Stimulated activated naive CD8-positive, alpha-beta T cell treated with anti-CD3 and anti-CD28 coated beads, Interleukin-15, Interleukin-2, amounts not matched to agents 100 ng/mL and 50 ng/mL, for 24 hours (primary cell): ENCODE measurements at regions not wholly inside any gene's neighbourhood (a gene's known extent, or its start where the extent isn't known, plus 50 kb on each side); places are given as distances from the start of the nearest gene placed in this dataset.

Experiments
- H3K27ac Mint-ChIP-seq: one replicate; pipeline ENCODE4 v1.8.0; 2021; ENCODE audit warnings: mild to moderate bottlenecking, mixed read lengths
- H3K27me3 Mint-ChIP-seq: one replicate; pipeline ENCODE4 v1.8.0; 2021; ENCODE audit warnings: mixed read lengths
- H3K36me3 Mint-ChIP-seq: one replicate; pipeline ENCODE4 v1.8.0; 2021; ENCODE audit warnings: low read depth, mixed read lengths
- H3K4me1 Mint-ChIP-seq: one replicate; pipeline ENCODE4 v1.8.0; 2021; ENCODE audit warnings: low read depth, mixed read lengths
- H3K4me3 Mint-ChIP-seq: one replicate; pipeline ENCODE4 v1.8.0; 2021; ENCODE audit warnings: mild to moderate bottlenecking, mixed read lengths
- H3K9me3 Mint-ChIP-seq: one replicate; pipeline ENCODE4 v1.8.0; 2021; ENCODE audit warnings: mixed read lengths

- peaks cover 10% of the 10 kb centered on the region for H3K9me3 Mint-ChIP-seq
- no peaks in the 10 kb centered on the region for H3K4me1 Mint-ChIP-seq
- no peak overlapping the region for H3K4me3 Mint-ChIP-seq
- H3K36me3 Mint-ChIP-seq: no peaks in the 10 kb centered on the region
- H3K27ac Mint-ChIP-seq: no peak overlapping the region
- peaks cover 3% of the 10 kb centered on the region for H3K27me3 Mint-ChIP-seq
These were observed 546.8 kb downstream of the BCL11B start for GRCh38 chr14:98725191-98725590.

GRCh38 chr14:98725676-98726075 lies 546.3 kb downstream of the BCL11B start:
- peaks cover 3% of the 10 kb centered on the region for H3K27me3 Mint-ChIP-seq
- no peak overlapping the region for H3K4me3 Mint-ChIP-seq
- H3K36me3 Mint-ChIP-seq: no peaks in the 10 kb centered on the region
- no peak overlapping the region for H3K27ac Mint-ChIP-seq
- H3K4me1 Mint-ChIP-seq: no peaks in the 10 kb centered on the region
- H3K9me3 Mint-ChIP-seq: peaks cover 10% of the 10 kb centered on the region

DNA sequence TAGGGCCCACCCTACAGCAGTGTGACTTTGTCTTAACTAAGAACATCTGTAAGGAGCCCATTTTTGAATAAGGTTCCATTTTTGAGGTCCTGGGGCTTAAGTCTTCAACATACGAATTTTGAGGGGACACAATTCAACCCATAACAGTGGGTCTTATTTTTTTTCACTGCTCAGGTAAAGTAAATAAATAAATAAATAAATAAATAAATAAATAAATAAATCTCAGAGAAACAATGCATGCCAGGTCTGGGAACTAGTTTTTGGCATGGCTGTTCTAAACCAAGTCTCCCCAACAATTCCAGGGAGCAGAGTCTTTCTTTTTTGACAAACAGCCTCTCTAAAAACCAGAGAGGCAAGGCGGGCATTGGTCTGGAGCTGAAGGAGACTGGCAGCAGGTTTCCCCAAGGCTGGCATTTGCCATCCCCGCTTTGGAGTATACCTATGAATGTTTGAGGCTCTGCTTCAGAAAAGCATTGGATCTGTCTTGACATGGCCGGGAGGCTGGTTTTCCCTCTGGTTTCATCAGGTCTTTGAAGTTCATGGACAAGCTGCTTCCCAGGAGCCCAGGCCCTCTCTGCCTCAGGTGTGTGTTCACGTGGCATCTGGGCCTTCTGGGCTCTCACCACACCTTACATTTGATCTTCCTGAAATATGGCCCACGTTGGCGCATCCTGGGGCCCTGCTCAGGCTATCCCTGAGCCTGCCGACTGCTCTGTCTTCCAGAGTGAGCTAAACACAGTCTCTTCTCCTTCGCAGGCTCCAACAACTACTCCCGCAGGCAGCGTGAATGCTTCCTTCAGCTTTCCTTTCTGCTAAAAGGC lies 545.2 kb downstream of the BCL11B start:
- H3K9me3 Mint-ChIP-seq: peaks cover 7% of the 10 kb centered on the region
- no peak overlapping the region for H3K27ac Mint-ChIP-seq
- no peaks in the 10 kb centered on the region for H3K36me3 Mint-ChIP-seq
- no peaks in the 10 kb centered on the region for H3K4me1 Mint-ChIP-seq
- H3K27me3 Mint-ChIP-seq: peaks cover 3% of the 10 kb centered on the region
- H3K4me3 Mint-ChIP-seq: no peak overlapping the region

GRCh38 chr14:98728024-98728423 lies 544.0 kb downstream of the BCL11B start:
- Mint-ChIP-seq H3K4me3 (no peak overlapping the region), H3K4me1 (no peaks in the 10 kb centered on the region), H3K27me3 (peaks cover 3% of the 10 kb centered on the region), H3K9me3 (no peaks in the 10 kb centered on the region), H3K27ac (no peak overlapping the region), H3K36me3 (no peaks in the 10 kb centered on the region)

DNA sequence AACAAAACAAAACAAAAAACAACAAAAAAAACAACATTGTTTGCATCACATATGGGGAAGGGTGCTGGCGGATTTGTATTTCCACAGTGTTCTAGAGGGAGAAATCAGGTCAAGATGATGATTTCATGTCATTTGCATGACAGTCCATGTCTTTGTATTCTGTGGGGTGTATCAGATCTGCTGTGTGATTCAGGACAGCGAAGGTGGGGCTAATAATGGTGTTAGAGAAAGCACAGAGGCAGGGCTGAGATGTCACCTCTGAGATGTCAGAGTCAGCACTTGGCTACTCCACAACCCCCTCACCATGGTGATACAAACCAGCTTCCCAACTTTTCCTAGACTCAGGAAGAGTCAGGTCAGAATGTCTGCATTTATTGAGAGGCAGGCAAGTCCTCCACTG lies 543.2 kb downstream of the BCL11B start:
- no peaks in the 10 kb centered on the region for H3K36me3 Mint-ChIP-seq
- H3K9me3 Mint-ChIP-seq: no peaks in the 10 kb centered on the region
- peaks cover 3% of the 10 kb centered on the region for H3K27me3 Mint-ChIP-seq
- H3K4me1 Mint-ChIP-seq: no peaks in the 10 kb centered on the region
- no peak overlapping the region for H3K27ac Mint-ChIP-seq
- no peak overlapping the region for H3K4me3 Mint-ChIP-seq

DNA sequence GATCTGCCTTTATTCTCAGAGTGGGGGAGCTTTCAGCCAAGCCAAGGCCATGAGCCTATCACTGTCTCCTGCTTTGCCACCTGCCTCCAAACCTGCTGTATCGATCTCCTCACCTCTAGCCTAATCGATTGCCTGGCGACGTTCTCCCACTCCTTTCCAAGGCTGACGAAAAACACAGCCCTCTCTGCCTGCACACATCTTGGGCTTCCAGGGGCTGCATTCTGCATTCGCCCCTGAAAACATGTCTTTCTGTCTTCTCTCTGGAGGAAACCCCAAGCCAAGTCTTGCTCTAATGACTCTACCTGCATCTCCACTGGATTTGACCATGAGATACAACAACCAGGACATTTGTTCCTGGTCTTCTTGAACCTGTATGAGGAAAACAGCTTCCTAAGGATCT lies 540.7 kb downstream of the BCL11B start:
- Mint-ChIP-seq H3K27ac (no peak overlapping the region), H3K4me3 (no peak overlapping the region), H3K9me3 (peaks cover 4% of the 10 kb centered on the region), H3K36me3 (no peaks in the 10 kb centered on the region), H3K27me3 (no peaks in the 10 kb centered on the region), H3K4me1 (no peaks in the 10 kb centered on the region)

GRCh38 chr14:98731701-98732100 lies 540.3 kb downstream of the BCL11B start:
- H3K4me3 Mint-ChIP-seq: no peak overlapping the region

GRCh38 chr14:98733536-98733935 lies 538.5 kb downstream of the BCL11B start:
- no peaks in the 10 kb centered on the region for H3K36me3 Mint-ChIP-seq
- no peaks in the 10 kb centered on the region for H3K27me3 Mint-ChIP-seq
- H3K9me3 Mint-ChIP-seq: peaks cover 4% of the 10 kb centered on the region
- H3K4me3 Mint-ChIP-seq: no peak overlapping the region
- H3K27ac Mint-ChIP-seq: no peak overlapping the region
- H3K4me1 Mint-ChIP-seq: no peaks in the 10 kb centered on the region

More at GRCh38 chr14:98731701-98732100, 540.3 kb downstream of the BCL11B start:
- peaks cover 4% of the 10 kb centered on the region for H3K9me3 Mint-ChIP-seq
- H3K36me3 Mint-ChIP-seq: no peaks in the 10 kb centered on the region
- H3K4me1 Mint-ChIP-seq: no peaks in the 10 kb centered on the region
- no peak overlapping the region for H3K27ac Mint-ChIP-seq
- no peaks in the 10 kb centered on the region for H3K27me3 Mint-ChIP-seq

GRCh38 chr14:98736701-98737338 lies 535.2 kb downstream of the BCL11B start:
- Mint-ChIP-seq H3K4me1 (no peaks in the 10 kb centered on the region), H3K27ac (no peak overlapping the region), H3K36me3 (no peaks in the 10 kb centered on the region), H3K27me3 (no peaks in the 10 kb centered on the region), H3K9me3 (peaks cover 4% of the 10 kb centered on the region), H3K4me3 (no peak overlapping the region)

GRCh38 chr14:98741523-98741922 lies 530.5 kb downstream of the BCL11B start:
- Mint-ChIP-seq H3K9me3 (no peaks in the 10 kb centered on the region), H3K27ac (no peak overlapping the region), H3K27me3 (no peaks in the 10 kb centered on the region), H3K4me3 (no peak overlapping the region), H3K4me1 (no peaks in the 10 kb centered on the region), H3K36me3 (no peaks in the 10 kb centered on the region)

DNA sequence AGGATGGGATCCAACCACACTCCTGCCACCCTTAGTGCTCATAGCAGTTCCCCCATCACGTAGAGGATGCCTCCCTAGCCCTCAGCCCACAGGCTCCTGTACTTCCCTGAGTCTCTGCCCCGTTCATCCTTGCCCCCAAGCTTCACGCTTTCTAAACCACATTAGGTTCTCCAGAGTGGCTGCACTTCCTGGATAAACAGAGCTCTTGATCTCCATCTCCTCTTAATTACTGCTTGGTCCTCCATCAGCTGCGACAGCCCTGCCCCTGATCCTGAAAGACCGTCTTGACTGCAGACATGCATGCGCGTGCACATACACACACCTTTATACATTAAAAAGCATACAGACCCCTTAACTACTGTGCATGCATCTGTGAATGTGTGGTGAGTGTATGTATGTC lies 530.0 kb downstream of the BCL11B start:
- H3K9me3 Mint-ChIP-seq: no peaks in the 10 kb centered on the region
- H3K4me3 Mint-ChIP-seq: no peak overlapping the region
- no peaks in the 10 kb centered on the region for H3K27me3 Mint-ChIP-seq
- no peak overlapping the region for H3K27ac Mint-ChIP-seq
- no peaks in the 10 kb centered on the region for H3K4me1 Mint-ChIP-seq
- H3K36me3 Mint-ChIP-seq: no peaks in the 10 kb centered on the region

GRCh38 chr14:98743536-98743935 lies 528.5 kb downstream of the BCL11B start:
- Mint-ChIP-seq H3K4me1 (no peaks in the 10 kb centered on the region), H3K27ac (no peak overlapping the region), H3K27me3 (no peaks in the 10 kb centered on the region), H3K36me3 (no peaks in the 10 kb centered on the region), H3K9me3 (no peaks in the 10 kb centered on the region), H3K4me3 (no peak overlapping the region)

DNA sequence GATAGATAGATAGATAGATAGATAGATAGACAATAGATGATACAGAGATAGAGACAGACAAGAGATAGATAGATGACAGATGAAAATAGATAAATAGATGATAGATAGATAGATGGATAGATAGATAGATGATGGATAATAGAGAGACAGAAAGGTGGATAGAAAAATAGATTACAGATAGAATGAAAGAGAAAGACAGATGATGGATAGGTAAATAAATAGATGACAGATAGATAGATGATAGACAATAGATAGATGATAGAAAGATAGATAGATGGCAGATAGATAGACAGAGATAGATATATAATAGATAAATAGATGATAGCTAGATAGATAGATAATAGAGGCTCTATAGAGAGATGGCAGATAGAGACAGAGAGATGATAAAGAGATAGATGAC lies 523.0 kb downstream of the BCL11B start:
- Mint-ChIP-seq H3K4me3 (no peak overlapping the region), H3K27me3 (no peaks in the 10 kb centered on the region), H3K9me3 (no peaks in the 10 kb centered on the region), H3K27ac (no peak overlapping the region), H3K36me3 (no peaks in the 10 kb centered on the region), H3K4me1 (no peaks in the 10 kb centered on the region)

GRCh38 chr14:98751110-98751509 lies 520.9 kb downstream of the BCL11B start:
- no peak overlapping the region for H3K4me3 Mint-ChIP-seq
- H3K4me1 Mint-ChIP-seq: peaks cover 8% of the 10 kb centered on the region
- no peaks in the 10 kb centered on the region for H3K27me3 Mint-ChIP-seq
- peaks cover 3% of the 10 kb centered on the region for H3K36me3 Mint-ChIP-seq
- no peak overlapping the region for H3K27ac Mint-ChIP-seq
- H3K9me3 Mint-ChIP-seq: peaks cover 10% of the 10 kb centered on the region

GRCh38 chr14:98752660-98753059 lies 519.3 kb downstream of the BCL11B start:
- no peak overlapping the region for H3K27ac Mint-ChIP-seq
- peaks cover 10% of the 10 kb centered on the region for H3K9me3 Mint-ChIP-seq
- H3K36me3 Mint-ChIP-seq: peaks cover 3% of the 10 kb centered on the region
- peaks cover 8% of the 10 kb centered on the region for H3K4me1 Mint-ChIP-seq
- no peaks in the 10 kb centered on the region for H3K27me3 Mint-ChIP-seq
- H3K4me3 Mint-ChIP-seq: no peak overlapping the region
